ENCODE measurements at regions not wholly inside any gene's neighbourhood (a gene's known extent, or its start where the extent isn't known, plus 50 kb on each side); places are given as distances from the start of the nearest gene placed in this dataset.

GRCh38 chr1:9482403-9482802 is 56.9 kb upstream of the SLC25A33 start:
- peaks cover 18% of the 10 kb centered on the region for H3K4me1 ChIP-seq (ENCODE audit: control insufficient read depth, insufficient read depth, low read length)
- no peaks in the 10 kb centered on the region for H3K27me3 ChIP-seq (ENCODE audit: control insufficient read depth, insufficient read depth, low read length)
- ChIA-PET POLR2A (interaction anchor here (0.9 kb wide), 1 partner anchor 69 kb away, joined by 3 read pairs; no protein-coding TSS in a partner anchor), CTCF (no interaction called here)
- intact Hi-C loops (cut with micrococcal nuclease; ENCODE audit: unreplicated experiment), result no loop called here
- TF ChIP-seq SIN3A (IDR thresholded peaks at IDR 0.05; ENCODE audit: borderline replicate concordance, insufficient read depth, low read depth, low read length) (no peak), TCF7L2 (IDR thresholded peaks at IDR 0.05; ENCODE audit: low read depth, low read length) (no peak), REST (IDR thresholded peaks at IDR 0.05; ENCODE audit: insufficient read depth in 1 of 2, low read depth in 2 of 2, low read length in 1 of 2) (no peak), CTCF (IDR thresholded peaks at IDR 0.05) (no peak), POLR2AphosphoS5 (IDR thresholded peaks at IDR 0.05; ENCODE audit: low read depth, low read length) (no peak)
- H3K4me3 ChIP-seq (ENCODE audit: low read depth in 2 of 2, low read length in 2 of 2), result no peak overlapping the region
- peak overlapping the region; percentile 64 for H3K27ac ChIP-seq (ENCODE audit: low read length)
- H3K9me3 ChIP-seq (ENCODE audit: control insufficient read depth, insufficient read depth, low read depth, low read length), result no peaks in the 10 kb centered on the region
- BruUV-seq (replicated peaks), result no TSS peak
- ATAC-seq (no peak), DNase-seq (ENCODE audit: low read depth, low spot score) (no peak)
- in situ Hi-C loops (cut with HindIII; ENCODE audit: low pct_unique_long_range_greater_than_20kb, low sequenced_read_pairs), result no loop called here
- no peaks in the 10 kb centered on the region for H3K36me3 ChIP-seq (ENCODE audit: control insufficient read depth, insufficient read depth, low read length)

GRCh38 chr1:9482816-9483572 is 56.3 kb upstream of the SLC25A33 start:
- H3K9me3 ChIP-seq (ENCODE audit: control insufficient read depth, insufficient read depth, low read depth, low read length), result no peaks in the 10 kb centered on the region
- H3K27ac ChIP-seq (ENCODE audit: low read length), result peak overlapping the region; percentile 64
- ATAC-seq, result peak; percentile 42; the same call in 1 of the 2 replicates
- H3K4me1 ChIP-seq (ENCODE audit: control insufficient read depth, insufficient read depth, low read length), result peaks cover 17% of the 10 kb centered on the region
- no peak for TF ChIP-seq TCF7L2 (IDR thresholded peaks at IDR 0.05; ENCODE audit: low read depth, low read length)
- no peak for TF ChIP-seq POLR2AphosphoS5 (IDR thresholded peaks at IDR 0.05; ENCODE audit: low read depth, low read length)
- TF ChIP-seq CTCF (IDR thresholded peaks at IDR 0.05), result no peak
- TF ChIP-seq SIN3A (IDR thresholded peaks at IDR 0.05; ENCODE audit: borderline replicate concordance, insufficient read depth, low read depth, low read length), result no peak
- no peak for TF ChIP-seq REST (IDR thresholded peaks at IDR 0.05; ENCODE audit: insufficient read depth in 1 of 2, low read depth in 2 of 2, low read length in 1 of 2)
- DNase-seq (ENCODE audit: low read depth, low spot score), result no peak
- CTCF ChIA-PET, result interaction anchor here (0.7 to 1.3 kb wide), 2 partner anchors 13 to 76 kb away, joined by 3 read pairs; no protein-coding TSS in a partner anchor
- H3K4me3 ChIP-seq (ENCODE audit: low read depth in 2 of 2, low read length in 2 of 2), result no peak overlapping the region
- in situ Hi-C loops (cut with HindIII; ENCODE audit: low pct_unique_long_range_greater_than_20kb, low sequenced_read_pairs) (no loop called here), intact Hi-C loops (cut with micrococcal nuclease; ENCODE audit: unreplicated experiment) (no loop called here)
- H3K36me3 ChIP-seq (ENCODE audit: control insufficient read depth, insufficient read depth, low read length), result no peaks in the 10 kb centered on the region
- POLR2A ChIA-PET, result interaction anchor here (0.9 kb wide), 1 partner anchor 70 kb away, joined by 3 read pairs; no protein-coding TSS in a partner anchor
- BruUV-seq (replicated peaks), result no TSS peak
- no peaks in the 10 kb centered on the region for H3K27me3 ChIP-seq (ENCODE audit: control insufficient read depth, insufficient read depth, low read length)
